Suppressor macrophage treated with lipopolysaccharide for 4 hours (primary cell): ENCODE measurements at regions not wholly inside any gene's neighbourhood (a gene's known extent, or its start where the extent isn't known, plus 50 kb on each side); places are given as distances from the start of the nearest gene placed in this dataset.
"Not testable (repeated sequence)": the region's sequence is repeated elsewhere in the genome, so short reads cannot be mapped to it uniquely, and the experiment has no call there.

ENCODE experiments used
- DNase-seq: peaks from one replicate; pipeline ENCODE4 v3.0.0-alpha.2; 2020

DNA sequence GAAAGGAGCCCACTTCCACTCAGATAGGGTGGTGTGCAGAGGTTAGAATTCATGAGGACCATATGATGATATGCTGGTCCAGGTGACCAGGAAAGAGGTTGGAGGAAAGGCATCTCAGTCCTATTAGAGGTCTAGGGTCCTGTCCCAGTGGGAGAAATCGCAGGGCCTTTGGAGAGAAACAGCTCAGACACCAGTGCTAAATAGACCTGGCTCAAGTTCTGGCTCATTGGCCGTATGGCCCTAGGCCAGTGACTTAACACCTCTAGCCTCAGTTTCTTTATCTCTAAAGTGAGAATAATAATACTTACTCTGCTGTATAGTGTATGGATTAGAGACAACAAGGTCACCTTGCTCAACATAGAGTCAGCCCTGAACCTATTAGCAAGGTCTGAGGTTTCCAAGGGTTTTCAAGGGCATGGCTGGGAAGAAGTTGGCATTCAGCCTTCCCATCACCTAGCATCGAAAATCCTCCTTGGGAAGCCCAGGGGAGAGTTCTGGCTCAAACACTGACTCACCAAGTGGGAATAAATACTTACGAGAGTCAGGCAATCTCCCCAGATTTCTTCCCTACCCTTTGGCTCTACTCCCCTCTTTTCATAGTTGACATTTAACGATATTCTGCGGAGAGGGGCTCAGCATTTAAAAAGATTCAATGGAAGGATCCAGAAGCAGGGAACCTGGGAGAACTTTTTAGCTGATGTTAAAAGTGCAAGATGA is 473.1 kb upstream of the PODXL start:
- no peak for DNase-seq

DNA sequence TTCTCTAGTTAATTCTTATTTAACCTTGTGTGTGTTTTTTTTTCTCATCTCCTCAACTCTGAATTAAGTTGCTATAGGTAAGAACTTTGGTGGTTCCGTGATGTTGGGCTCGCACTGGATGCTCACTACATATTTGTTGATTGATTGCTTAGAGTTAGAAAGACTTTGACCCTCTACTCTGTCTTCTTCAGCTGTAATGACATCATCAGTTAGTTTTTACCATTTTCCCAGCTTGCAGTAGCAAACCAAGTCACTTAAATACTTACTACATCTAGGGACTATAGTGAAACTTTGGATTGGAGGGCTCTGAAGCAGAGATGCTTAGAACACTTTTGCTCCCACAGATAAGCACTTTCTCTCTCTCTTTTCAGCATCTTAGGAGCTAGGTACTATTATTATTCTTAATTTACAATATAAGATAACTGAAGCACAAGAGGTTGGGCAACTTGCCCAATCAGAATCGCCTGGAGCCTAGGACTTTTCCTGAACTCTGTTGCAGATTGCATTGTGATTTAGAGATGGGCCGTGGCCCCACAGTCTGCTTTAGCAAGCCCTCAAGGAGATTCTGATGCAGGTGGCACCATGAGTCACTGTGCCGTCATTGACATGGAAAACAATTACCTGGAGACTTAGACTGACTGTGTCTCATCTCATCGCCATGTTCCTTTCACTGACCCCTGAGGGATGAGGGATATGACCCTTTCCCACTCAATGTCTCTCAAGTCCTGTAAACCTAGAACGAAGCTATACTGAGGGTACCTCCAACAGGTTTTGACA is 471.9 kb upstream of the PODXL start:
- DNase-seq = no peak

DNA sequence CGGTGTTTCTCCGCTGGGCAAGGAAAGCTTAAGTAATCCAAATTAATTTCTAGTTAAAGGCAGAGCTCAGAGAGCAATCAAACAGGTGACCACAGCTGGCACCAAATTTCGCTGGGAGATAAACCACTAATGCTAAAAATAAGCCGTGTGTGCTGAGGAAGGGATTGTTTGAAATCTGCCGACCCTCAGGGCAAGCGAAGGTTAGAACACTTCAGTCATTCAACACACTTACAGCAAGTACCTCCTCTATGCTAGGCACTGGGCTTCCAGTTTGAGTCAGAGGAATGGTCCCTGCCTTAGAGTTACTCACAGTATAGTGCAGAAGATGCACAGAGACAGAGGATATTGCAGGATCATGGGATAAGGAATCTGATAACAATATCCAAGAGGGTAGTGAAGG is 467.9 kb upstream of the PODXL start:
- DNase-seq = no peak

DNA sequence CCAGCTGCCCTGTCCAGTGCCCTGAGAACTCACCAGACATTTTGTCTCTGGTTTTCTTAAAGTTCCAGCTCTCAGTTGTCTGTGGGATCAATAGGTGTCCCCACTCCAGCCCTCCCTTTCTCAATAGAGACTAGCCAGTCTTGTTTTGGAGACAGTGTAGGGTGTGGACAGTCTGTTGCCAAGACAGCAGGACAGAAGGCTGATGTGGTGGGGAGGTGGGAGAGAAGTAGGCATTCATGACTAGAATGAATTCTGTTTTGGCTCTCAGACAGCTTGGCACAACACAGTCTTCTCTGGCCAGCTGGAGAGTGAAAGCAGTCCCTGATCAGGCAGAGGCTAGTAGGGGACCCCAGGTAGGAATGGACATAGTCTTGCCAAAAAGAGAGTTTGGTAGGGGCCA is 467.0 kb upstream of the PODXL start:
- DNase-seq = no peak

DNA sequence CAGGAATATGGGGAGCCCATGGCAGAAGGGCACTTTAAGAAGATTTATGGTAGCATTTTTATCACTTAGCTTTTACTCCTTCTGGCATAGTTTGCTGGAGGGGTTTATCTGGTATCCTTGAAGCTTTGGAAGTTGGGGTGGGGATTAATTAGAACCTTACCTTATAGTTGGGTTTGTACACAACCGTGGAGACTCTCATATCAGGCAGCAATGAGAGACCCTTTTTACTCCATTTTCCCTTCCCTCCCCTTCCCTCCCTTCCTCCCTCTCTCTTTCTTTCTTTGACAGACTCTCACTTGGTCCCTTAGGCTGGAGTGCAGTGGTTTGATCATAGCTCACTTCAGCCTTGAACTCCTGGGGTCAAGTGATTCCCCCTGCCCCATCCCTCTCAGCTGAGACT is 465.8 kb upstream of the PODXL start:
- DNase-seq = no peak

DNA sequence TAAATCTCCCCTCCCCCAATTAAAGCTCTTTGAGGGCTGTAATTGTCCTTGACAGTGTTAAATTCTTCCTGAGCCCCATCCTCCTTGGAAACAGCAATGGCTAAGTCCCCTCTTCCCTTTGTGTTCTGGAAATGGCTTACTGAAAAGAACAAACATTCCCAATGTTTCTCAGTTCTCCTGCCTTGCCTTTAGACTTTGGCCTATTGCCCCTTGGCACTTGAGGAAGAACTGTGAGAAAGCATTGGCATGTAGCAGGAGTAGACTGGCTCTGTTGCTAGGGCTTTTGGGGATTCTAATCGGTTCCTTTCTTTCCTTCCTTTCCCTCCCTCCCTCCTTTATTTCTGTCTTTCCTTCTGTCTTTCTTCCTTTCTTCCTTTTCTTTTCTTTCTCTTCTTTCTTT is 463.3 kb upstream of the PODXL start:
- no peak for DNase-seq

DNA sequence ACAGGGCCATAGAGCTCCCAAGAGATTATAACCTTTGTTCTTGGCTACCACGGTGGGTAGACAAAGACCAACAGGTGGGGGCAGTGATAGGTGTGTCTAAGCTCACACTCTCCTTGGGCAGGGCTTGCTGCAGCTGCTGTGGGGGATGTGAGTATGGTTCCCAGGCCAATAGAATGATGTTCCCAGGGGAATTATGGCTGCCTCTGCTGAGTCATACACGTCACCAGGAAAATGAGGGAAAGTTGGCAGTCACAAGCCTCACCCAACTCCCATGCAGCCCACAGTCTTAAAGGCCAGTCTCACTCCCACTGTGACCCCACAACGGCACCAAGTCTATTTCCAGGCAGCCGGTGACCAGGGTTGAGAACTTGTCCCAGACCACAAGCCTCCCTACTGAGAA is 453.4 kb upstream of the PODXL start:
- no peak for DNase-seq

DNA sequence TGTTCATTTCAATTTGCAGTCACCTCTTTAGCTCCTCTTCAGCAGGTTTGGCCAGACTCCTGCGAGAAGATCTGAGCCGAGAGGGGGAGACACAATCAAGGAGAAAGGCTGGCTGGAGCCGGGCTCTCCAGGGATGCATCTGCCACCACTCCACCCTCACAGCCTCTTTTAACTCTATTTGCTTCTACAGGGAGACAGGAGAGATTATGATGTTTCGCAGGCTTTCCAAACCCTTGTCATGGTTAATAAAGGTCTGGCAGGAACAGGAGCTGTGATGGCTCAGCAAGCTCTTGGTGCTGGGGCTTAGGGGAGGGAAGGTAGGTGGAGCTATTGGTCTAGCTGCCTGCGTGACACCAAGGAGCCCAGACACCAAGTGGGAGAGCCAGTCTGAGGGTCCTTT is 448.1 kb upstream of the PODXL start:
- no peak for DNase-seq

DNA sequence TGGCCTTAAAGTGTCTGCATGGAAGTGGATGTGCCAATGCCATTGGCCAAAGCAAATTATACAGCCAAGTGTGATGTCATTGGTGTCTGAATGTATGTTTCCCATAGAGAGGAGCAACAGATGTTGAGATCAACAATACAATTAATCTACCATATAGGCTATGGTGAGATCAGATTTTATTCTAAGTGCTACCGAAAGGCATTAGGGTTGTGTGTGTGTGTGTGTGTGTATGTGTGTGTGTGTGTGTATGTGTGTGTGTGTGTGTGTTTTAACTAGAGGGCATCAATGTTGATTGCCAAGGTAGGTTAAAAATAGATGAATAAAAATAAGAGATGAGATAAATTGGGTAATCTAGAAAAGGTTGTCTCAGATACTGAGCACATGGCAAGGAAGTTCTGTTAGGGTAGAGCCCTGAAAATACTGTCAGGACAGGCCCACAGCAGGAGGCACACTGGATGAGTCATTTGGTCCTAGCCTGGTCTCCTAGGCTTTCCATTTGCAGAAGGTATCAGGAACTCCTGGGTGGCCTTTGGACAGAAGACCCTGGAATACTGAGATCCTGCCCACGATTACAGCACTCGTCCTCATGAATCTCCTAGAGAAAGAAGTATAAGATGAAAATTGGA is 446.0 kb upstream of the PODXL start:
- no peak for DNase-seq

DNA sequence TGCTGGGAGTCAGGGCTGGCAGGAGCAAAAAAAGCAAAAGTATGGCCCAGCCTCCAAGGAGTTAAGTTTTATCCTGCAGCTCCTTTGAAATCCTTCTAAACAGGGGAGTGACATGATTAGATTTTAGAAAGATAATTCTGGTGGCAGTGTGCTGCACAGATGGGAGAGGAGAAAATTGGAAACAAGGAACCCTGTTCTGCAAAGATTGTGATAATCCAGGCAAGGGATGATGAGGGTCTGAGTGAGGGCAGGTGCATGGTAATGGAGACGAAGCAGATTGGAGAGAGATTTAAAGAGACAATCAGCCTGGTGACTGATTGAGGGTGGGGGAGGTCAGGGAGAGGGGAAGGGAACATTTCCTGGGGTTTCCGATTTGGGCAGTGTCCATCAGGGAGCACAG is 444.7 kb upstream of the PODXL start:
- DNase-seq = no peak

DNA sequence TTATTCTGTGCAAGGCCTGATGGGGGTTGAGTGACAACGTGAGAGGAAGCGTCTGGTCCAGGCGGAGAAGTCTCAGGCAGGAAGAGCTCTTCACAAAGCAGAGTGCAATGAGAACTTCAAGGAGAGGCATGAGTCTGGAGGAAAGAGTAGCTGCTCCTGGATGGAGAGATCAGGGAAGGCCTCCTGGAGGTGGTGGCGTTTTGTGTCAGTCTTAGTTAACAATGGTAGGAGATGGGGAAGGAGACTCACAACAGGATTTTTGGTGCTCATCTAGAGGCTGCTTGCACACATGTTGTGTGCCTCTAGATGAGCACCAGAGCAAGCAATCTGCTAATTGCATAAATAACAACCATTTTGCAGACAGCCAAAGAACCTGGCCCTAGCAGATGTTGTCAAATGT is 442.8 kb upstream of the PODXL start:
- no peak for DNase-seq

DNA sequence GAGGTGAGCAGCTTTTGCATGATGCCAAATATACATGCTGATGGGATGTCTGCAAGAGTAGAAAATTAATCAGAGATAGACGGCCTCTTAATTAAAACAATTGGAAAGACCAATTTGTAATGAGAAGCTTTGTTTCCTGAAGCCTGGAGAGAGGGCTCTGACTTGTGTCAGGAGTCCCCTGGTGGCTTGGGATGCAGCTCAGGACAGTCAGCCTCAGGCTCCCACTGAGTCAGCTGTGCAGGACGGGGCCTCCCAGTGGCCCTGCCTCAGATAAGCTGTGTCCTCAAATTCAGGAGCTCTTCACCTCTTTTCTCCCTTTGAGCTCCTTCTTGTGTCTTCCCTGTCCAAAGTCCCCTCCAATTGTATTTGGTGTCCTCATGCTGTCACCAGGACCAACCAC is 438.9 kb upstream of the PODXL start:
- DNase-seq = no peak

DNA sequence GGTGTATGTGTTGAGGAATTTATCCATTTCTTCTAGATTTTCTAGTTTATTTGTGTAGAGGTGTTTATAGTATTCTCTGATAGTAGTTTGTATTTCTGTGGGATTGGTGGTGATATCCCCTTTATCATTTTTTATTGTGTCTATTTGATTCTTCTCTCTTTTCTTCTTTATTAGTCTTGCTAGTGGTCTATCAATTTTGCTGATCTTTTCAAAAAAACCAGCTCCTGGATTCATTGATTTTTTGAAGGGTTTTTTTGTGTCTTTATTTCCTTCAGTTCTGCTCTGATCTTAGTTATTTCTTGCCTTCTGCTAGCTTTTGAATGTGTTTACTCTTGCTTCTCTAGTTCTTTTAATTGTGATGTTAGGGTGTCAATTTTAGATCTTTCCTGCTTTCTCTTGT is 424.6 kb upstream of the PODXL start:
- DNase-seq = not testable (repeated sequence)

DNA sequence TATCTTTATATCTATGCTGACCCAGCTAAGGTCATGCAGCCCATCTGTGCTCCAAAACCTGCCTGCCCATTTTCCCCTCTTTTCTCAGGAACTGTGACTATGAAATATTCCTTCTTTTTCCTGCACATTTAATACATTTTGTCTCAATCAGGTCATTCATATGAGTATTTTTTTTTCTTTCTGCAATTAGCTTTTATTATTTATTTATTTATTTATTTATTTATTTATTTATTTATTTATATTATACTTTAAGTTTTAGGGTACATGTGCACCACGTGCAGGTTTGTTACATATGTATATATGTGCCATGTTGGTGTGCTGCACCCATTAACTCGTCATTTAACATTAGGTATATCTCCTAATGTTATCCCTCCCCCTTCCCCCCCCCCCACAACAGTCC is 421.7 kb upstream of the PODXL start:
- DNase-seq = not testable (repeated sequence)

DNA sequence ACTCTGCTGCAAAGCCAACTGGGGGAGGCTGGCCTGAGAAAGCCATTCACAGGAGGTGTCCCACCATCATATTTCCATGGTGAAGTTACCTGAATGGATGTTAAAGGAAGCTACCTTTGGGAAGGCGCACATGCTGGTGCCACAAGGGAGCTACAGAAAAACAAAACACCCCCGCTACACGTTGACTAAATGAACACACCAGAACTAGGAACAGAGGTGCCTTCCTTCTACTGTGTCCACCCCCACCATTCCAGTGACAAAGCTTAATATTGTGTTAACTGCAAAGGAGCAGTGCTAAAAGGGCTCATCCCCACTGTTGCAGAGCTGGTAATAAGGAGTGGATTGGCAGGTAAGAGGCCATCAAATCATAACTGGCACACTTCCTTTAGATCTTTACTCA is 420.0 kb upstream of the PODXL start:
- no peak for DNase-seq

DNA sequence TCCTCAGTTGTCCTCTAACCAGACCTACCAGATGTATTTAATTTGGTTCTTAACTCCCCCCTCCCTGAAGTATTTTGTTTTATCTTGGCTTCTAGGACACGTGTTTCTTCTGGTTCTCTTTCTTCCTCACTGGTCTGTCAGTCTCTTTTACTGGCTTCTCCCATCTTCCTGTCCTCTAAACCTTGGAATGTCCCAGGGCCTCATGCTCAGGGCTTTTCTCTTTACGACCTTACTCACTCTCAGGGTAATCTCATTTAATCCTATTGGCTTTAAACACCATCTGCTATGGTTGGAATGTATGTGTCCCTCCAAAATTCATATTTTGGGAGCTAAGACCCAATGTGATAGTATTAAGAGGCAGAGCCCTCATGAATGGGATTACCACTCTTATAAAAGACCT is 418.2 kb upstream of the PODXL start:
- DNase-seq = no peak

DNA sequence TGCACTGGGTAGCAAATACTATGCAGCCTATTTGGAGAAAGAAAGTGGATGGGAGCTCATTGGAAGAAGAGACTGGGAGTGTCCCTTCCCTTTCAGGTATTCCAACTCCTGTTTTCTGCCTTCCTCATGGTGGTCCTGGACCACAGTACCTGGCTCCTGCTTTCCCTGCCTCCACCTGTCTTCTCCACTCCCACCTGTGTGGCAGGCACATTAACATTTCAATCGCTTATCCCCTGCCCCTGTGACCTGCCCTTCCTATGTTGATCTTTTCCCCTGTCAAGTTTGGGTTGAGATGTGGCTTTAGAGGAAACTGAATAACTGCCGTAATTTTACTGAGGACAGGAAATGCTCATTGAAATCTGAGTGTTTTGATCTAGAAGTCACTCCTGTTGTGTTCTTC is 415.8 kb upstream of the PODXL start:
- DNase-seq = no peak

DNA sequence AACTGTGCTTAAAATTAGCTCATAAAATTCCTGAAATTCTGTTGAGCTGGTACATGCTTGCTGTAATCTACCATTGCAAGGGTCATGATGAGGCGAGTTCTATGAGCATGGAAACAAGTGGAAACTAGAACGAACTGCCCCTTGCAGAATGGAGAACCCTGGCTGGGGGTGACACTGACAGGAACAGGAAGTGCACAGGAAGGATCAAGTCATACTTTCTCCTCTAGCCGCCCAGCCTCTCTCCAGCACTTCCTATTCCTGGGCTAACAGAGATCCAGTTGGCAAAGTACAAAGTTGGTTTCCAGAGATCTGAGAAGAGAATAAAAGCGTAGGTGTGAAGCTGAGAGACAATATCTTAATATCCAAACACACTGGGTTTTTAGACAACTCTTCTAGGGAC is 414.2 kb upstream of the PODXL start:
- no peak for DNase-seq

DNA sequence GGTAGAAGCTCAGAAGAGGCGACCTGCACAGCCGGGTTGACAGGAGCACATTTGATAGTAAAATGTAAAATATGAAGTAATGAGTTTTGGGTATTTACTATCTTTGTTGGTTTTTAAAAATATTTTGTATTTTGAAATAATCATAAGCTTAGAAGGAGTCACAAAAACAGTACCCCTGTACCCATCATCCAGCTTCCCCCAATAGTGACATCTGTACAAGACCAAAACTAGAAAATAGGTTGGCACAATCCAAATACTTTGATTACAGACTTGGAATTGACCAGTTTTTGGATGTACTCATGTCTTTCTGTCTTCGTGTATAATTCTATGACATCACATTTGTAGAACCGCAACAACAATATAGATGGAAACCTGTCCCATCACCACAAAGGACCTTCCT is 413.1 kb upstream of the PODXL start:
- DNase-seq = no peak

DNA sequence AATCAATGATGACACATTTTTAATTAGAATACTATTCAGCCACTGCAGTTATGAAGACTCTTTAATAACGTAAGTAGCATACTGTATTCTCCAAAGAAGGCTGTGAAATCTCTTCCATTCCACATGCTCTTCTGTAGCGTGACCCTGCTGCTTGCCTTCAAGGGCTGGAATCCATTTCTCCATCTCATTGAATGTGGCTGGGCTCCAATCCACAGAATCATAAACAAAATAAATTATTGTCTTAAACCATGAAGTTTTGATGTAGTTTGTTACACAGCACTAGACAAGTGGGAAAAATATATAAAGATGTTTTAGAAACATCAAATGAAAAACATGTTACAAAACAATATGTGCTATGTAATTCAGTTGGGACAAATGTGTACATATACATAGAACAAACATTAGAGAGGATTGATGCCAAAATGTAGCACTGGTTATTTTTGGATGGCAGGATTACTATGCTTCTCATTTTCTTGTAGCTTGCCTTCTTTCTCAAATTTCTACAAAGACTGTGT is 410.8 kb upstream of the PODXL start:
- no peak for DNase-seq

DNA sequence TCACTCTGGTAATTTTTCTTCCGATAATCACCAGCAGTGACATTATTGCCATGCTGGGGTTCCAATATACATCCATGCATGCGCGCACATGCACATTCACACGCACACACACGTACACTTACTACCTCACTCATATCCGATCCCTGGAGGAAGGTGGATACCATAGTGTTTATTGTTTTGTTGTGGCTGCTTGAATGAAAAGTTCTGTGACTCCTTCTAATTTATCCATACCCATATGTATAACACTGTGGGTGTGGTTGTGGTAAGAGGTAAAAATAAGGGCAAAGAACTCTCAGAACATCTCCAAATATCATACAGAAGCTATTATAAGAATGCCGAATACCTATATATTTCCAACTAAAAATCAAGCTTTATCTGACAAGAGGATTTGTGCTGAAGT is 407.8 kb upstream of the PODXL start:
- DNase-seq = no peak

DNA sequence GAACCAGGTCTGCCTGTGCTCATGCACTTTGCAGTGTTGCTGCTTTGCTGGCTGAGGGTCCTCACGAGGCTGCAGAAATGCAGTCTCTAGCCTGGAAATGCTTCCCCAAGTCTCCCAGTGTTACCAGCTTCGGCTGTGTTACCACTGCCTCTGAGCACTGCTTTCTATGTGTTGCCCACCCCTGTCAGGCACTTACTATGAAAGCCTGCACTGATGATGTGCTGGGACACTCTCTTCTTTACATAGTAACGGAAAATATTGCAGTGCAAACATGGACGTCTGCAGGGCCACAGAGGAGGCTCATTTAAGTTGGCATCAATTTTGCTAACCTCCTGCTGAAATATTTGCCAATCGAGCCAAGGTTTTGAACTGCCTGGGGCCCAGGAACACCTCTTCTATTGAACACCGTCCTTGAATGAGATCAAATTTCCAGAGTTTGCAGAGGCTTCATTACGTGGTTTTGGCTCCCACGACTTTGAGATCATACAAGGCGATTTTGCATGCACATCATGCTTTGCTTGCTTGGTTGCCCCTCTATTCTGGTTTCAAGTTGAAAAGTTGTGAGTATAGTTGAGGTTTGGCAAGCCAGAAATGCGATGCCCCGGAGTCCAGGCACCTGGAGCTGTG is 404.7 kb upstream of the PODXL start:
- DNase-seq = no peak

DNA sequence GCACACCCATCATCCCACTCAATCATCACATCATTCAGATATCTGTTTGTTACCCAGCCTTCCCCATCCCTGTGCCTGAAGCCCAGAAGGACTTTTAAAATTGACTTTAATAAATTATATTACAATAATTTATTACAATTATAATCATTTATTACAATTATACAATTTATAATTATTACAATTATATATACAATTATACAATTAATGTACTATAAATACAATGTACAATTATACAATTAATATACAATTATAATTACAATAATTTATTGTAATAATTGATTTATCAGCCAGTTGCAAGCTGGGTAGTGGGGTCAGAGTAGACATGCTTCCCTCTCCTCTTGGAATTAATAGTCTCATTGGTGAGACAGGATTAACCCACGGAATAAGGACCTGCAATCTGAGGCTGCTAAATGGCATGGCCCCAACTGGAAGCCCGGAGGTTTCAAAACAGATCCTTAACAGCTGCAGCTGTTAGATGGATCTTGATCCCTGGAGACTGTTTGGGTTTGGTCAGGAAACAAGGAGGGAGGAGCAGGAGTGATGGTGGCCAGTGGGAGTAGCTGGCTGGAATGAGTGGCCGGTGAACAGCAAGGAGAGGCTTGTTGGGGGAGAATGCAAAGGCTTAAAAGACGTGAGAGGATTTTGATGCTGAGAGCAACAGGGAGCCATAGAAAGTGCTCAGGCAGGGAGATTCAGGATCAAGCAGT is 402.8 kb upstream of the PODXL start:
- no peak for DNase-seq
